HEK293 (cell line): ENCODE measurements at regions not wholly inside any gene's neighbourhood (a gene's known extent, or its start where the extent isn't known, plus 50 kb on each side); places are given as distances from the start of the nearest gene placed in this dataset.

Experiments used
- CTCF ChIA-PET: fragments of 350-600 bp; formaldehyde crosslinking; extraction: SDS; loops from one replicate; lab custom pipeline; 2021; ENCODE audit warnings: antibody characterized with exemption; lab: Yijun Ruan, JAX
- POLR2A ChIA-PET: fragments of 300-600 bp; formaldehyde crosslinking; extraction: SDS; loops from one replicate; lab custom pipeline; 2020; ENCODE audit warnings: antibody characterized with exemption, inconsistent platforms; lab: Yijun Ruan, JAX
- H3K27ac ChIP-seq: fragments of 200-500 bp; sonication (Bioruptor generic); 2 replicates; pipeline ENCODE4 v1.5.1; 2014; ENCODE audit warnings: low read depth, low read length, control low read depth, inconsistent platforms; ENCODE audit errors: extremely low read depth
- H3K36me3 ChIP-seq, 2 experiments: fragments of 200-500 bp in 1 of 2; sonication (Bioruptor generic) in 1 of 2; 1 replicate in 1 of 2; 2 replicates in 1 of 2; pipeline ENCODE4 v1.5.1; 2014 to 2017; ENCODE audit warnings: inconsistent platforms in 2 of 2, low read length in 2 of 2; ENCODE audit not compliant: control insufficient read depth in 2 of 2, insufficient read depth in 1 of 2
- H3K4me1 ChIP-seq: fragments of 200-500 bp; sonication (Bioruptor generic); 2 replicates; pipeline ENCODE4 v1.5.1; 2014; ENCODE audit warnings: mild to moderate bottlenecking, low read length, inconsistent platforms; ENCODE audit not compliant: control insufficient read depth, insufficient read depth
- H3K4me3 ChIP-seq: 2 replicates; pipeline ENCODE4 v1.5.1; 2011; ENCODE audit warnings: low read depth, mild to moderate bottlenecking, control low read depth, low read length, moderate library complexity
- H3K9me3 ChIP-seq: fragments of 200-500 bp; sonication (Bioruptor generic); 2 replicates; pipeline ENCODE4 v1.5.1; 2014; ENCODE audit warnings: low read depth, low read length, inconsistent platforms; ENCODE audit not compliant: control insufficient read depth, insufficient read depth
- HOXD13 ChIP-seq: sonication (generic); formaldehyde crosslinking; IDR thresholded peaks from 2 replicates; pipeline ENCODE4 v1.8.0; 2022; ENCODE audit warnings: missing genetic modification reagents, borderline replicate concordance
- SCRT2 ChIP-seq: fragments of 450-650 bp; formaldehyde crosslinking; IDR thresholded peaks from 2 replicates; pipeline ENCODE4 v1.5.1; 2016; ENCODE audit warnings: missing biosample characterization, missing genetic modification characterization
- ZBTB20 ChIP-seq: fragments of 450-650 bp; formaldehyde crosslinking; IDR thresholded peaks from 2 replicates; pipeline ENCODE4 v1.5.1; 2016; ENCODE audit warnings: missing biosample characterization, missing genetic modification characterization
- ZFHX2 ChIP-seq: fragments of 450-650 bp; formaldehyde crosslinking; conservative IDR thresholded peaks from 2 replicates; pipeline ENCODE4 v1.5.1; 2016; ENCODE audit warnings: missing biosample characterization, missing genetic modification characterization
- ZFP41 ChIP-seq: fragments of 450-650 bp; formaldehyde crosslinking; IDR thresholded peaks from 2 replicates; pipeline ENCODE4 v1.5.1; 2016; ENCODE audit warnings: missing biosample characterization, missing genetic modification characterization, borderline replicate concordance
- ZNF169 ChIP-seq: fragments of 450-650 bp; formaldehyde crosslinking; IDR thresholded peaks from 2 replicates; pipeline ENCODE4 v1.5.1; 2016; ENCODE audit warnings: missing biosample characterization, missing genetic modification characterization
- ZNF214 ChIP-seq: fragments of 450-650 bp; formaldehyde crosslinking; IDR thresholded peaks from 2 replicates; pipeline ENCODE4 v1.5.1; 2017; ENCODE audit warnings: missing biosample characterization, mild to moderate bottlenecking, missing genetic modification characterization, borderline replicate concordance
- ZNF266 ChIP-seq: fragments of 450-650 bp; formaldehyde crosslinking; IDR thresholded peaks from 2 replicates; pipeline ENCODE4 v1.5.1; 2016; ENCODE audit warnings: missing biosample characterization, missing genetic modification characterization, low read depth
- ZNF394 ChIP-seq: fragments of 450-650 bp; formaldehyde crosslinking; IDR thresholded peaks from 2 replicates; pipeline ENCODE4 v1.5.1; 2016; ENCODE audit warnings: missing biosample characterization, missing genetic modification characterization, mild to moderate bottlenecking, moderate library complexity, borderline replicate concordance
- ZNF513 ChIP-seq: fragments of 450-650 bp; IDR thresholded peaks from 2 replicates; pipeline ENCODE4 v1.5.1; 2018; ENCODE audit warnings: missing biosample characterization, missing genetic modification characterization
- ZNF561 ChIP-seq: fragments of 450-650 bp; IDR thresholded peaks from 2 replicates; pipeline ENCODE4 v1.5.1; 2018; ENCODE audit warnings: missing biosample characterization, missing genetic modification characterization, borderline replicate concordance
- ZNF596 ChIP-seq: fragments of 450-650 bp; IDR thresholded peaks from 2 replicates; pipeline ENCODE4 v1.5.0; 2018; ENCODE audit warnings: missing biosample characterization, mild to moderate bottlenecking, missing genetic modification characterization, moderate library complexity
- ZNF621 ChIP-seq: fragments of 450-650 bp; formaldehyde crosslinking; IDR thresholded peaks from 2 replicates; pipeline ENCODE4 v1.5.1; 2017; ENCODE audit warnings: missing biosample characterization, missing genetic modification characterization
- ZNF624 ChIP-seq: fragments of 450-650 bp; formaldehyde crosslinking; IDR thresholded peaks from 2 replicates; pipeline ENCODE4 v1.5.1; 2017; ENCODE audit warnings: missing biosample characterization, missing genetic modification characterization
- ZNF645 ChIP-seq: fragments of 450-650 bp; formaldehyde crosslinking; IDR thresholded peaks from 2 replicates; pipeline ENCODE4; 2016; ENCODE audit warnings: missing biosample characterization, missing genetic modification characterization
- ZNF654 ChIP-seq: fragments of 450-650 bp; formaldehyde crosslinking; IDR thresholded peaks from 2 replicates; pipeline ENCODE4 v1.5.1; 2016; ENCODE audit warnings: low read depth, missing biosample characterization, missing genetic modification characterization
- ZNF660 ChIP-seq: fragments of 450-650 bp; IDR thresholded peaks from 2 replicates; pipeline ENCODE4 v1.5.1; 2018; ENCODE audit warnings: missing biosample characterization, mild to moderate bottlenecking, missing genetic modification characterization
- ZNF701 ChIP-seq: fragments of 450-650 bp; formaldehyde crosslinking; IDR thresholded peaks from 2 replicates; pipeline ENCODE4 v1.5.1; 2016; ENCODE audit warnings: missing biosample characterization, missing genetic modification characterization
- ZNF76 ChIP-seq: fragments of 450-650 bp; formaldehyde crosslinking; IDR thresholded peaks from 2 replicates; pipeline ENCODE4; 2016; ENCODE audit warnings: low read depth, missing biosample characterization, missing genetic modification characterization, borderline replicate concordance
- ZNF768 ChIP-seq: fragments of 450-650 bp; formaldehyde crosslinking; IDR thresholded peaks from 2 replicates; pipeline ENCODE4 v1.5.1; 2018; ENCODE audit warnings: missing biosample characterization, mild to moderate bottlenecking, missing genetic modification characterization
- ZNF843 ChIP-seq: fragments of 450-650 bp; formaldehyde crosslinking; IDR thresholded peaks from 2 replicates; pipeline ENCODE4 v1.5.1; 2016; ENCODE audit warnings: missing biosample characterization, missing genetic modification characterization
- TF ChIP-seq, protein P1 (sequence below): fragments of 450-650 bp; formaldehyde crosslinking; IDR thresholded peaks from 2 replicates; pipeline ENCODE4 v1.5.1; 2016; ENCODE audit warnings: missing biosample characterization, missing genetic modification characterization
- TF ChIP-seq, protein P2 (sequence below): fragments of 450-650 bp; formaldehyde crosslinking; IDR thresholded peaks from 2 replicates; pipeline ENCODE4 v1.5.1; 2016; ENCODE audit warnings: missing biosample characterization, missing genetic modification characterization

DNA sequence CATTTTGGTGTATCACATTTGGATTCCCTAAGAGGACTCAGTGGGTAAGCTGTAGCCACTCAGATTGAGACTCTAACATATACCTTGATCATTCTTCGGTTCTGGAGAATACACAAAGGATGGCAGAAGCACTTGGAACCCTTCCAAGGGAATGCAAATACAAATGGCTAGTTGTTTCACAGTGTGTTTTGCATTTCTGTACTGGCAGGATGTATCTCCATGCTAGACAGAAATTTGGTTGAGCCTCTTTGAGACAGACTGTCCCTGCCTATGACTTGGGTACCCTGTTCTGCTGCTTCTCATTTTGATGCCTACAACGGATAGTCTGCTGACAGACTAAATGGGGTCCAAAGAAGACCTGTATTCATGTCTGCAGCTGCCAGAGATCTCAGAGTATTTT is 273.5 kb downstream of the TMEM38B start:
- Histone ChIP-seq H3K36me3 (no peaks in the 10 kb centered on the region), H3K4me1 (no peaks in the 10 kb centered on the region), H3K9me3 (no peaks in the 10 kb centered on the region), H3K27ac (no peak overlapping the region), H3K4me3 (no peak overlapping the region)
- POLR2A ChIA-PET = no interaction called here
- TF ChIP-seq HOXD13 (no peak), ZNF513 (tag by site-specific recombination) (no peak), ZNF701 (tag by site-specific recombination) (no peak), ZNF214 (tag by site-specific recombination) (no peak), ZNF394 (no peak), ZFHX2 (no peak), ZNF561 (tag by site-specific recombination) (no peak), ZNF645 (no peak), ZNF660 (tag by site-specific recombination) (no peak)
- TF ChIP-seq, protein P1, sequence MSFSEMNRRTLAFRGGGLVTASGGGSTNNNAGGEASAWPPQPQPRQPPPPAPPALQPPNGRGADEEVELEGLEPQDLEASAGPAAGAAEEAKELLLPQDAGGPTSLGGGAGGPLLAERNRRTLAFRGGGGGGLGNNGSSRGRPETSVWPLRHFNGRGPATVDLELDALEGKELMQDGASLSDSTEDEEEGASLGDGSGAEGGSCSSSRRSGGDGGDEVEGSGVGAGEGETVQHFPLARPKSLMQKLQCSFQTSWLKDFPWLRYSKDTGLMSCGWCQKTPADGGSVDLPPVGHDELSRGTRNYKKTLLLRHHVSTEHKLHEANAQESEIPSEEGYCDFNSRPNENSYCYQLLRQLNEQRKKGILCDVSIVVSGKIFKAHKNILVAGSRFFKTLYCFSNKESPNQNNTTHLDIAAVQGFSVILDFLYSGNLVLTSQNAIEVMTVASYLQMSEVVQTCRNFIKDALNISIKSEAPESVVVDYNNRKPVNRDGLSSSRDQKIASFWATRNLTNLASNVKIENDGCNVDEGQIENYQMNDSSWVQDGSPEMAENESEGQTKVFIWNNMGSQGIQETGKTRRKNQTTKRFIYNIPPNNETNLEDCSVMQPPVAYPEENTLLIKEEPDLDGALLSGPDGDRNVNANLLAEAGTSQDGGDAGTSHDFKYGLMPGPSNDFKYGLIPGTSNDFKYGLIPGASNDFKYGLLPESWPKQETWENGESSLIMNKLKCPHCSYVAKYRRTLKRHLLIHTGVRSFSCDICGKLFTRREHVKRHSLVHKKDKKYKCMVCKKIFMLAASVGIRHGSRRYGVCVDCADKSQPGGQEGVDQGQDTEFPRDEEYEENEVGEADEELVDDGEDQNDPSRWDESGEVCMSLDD (tag by site-specific recombination) = no peak
- TF ChIP-seq, protein P2, sequence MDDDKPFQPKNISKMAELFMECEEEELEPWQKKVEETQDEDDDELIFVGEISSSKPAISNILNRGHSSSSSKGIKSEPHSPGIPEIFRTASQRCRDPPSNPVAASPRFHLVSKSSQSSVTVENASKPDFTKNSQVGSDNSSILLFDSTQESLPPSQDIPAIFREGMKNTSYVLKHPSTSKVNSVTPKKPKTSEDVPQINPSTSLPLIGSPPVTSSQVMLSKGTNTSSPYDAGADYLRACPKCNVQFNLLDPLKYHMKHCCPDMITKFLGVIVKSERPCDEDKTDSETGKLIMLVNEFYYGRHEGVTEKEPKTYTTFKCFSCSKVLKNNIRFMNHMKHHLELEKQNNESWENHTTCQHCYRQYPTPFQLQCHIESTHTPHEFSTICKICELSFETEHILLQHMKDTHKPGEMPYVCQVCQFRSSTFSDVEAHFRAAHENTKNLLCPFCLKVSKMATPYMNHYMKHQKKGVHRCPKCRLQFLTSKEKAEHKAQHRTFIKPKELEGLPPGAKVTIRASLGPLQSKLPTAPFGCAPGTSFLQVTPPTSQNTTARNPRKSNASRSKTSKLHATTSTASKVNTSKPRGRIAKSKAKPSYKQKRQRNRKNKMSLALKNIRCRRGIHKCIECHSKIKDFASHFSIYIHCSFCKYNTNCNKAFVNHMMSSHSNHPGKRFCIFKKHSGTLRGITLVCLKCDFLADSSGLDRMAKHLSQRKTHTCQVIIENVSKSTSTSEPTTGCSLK (tag by site-specific recombination) = no peak
- CTCF ChIA-PET = interaction anchor here (0.7 kb wide), 1 partner anchor 679 kb away, joined by 3 read pairs; no protein-coding TSS in a partner anchor

DNA sequence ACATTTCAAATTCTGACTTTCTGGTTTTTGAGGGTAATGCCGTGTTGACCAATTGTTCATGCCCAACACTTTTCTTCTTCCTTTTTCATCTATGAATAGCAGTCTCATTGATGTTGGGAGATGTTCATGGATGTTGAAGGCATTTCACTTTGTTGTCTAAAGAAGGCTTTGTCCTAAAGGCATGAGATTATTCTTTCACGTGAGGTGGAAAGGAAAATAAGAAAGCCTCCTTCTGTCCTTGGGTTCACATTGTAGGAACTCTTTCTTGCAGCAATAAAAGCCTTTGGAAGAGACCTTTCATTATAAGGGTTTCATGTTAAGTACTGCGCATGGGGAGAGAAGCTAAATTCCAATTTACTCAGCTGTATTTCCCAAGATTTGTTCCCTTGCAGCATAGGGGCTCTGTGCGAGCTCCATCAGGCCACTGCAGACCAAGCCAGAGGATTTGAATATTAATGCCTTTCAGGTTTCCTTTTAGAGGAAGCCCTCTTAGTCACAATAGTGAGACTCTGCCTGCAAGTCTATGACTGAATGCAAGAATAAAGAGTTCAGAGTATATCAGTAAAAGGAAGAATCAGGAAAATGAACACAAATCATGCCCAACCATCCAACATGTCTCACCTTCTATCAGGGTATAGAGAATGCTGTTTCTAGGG is 274.6 kb downstream of the TMEM38B start:
- POLR2A ChIA-PET = no interaction called here

GRCh38 chr9:105969636-105970035 is 275.3 kb downstream of the TMEM38B start:
- H3K9me3 ChIP-seq = no peaks in the 10 kb centered on the region
- H3K27ac ChIP-seq = no peak overlapping the region
- TF ChIP-seq ZNF266 (tag by site-specific recombination) (no peak), ZNF621 (tag by site-specific recombination) (no peak), ZNF843 (tag by site-specific recombination) (no peak), ZFP41 (tag by site-specific recombination) (no peak), ZNF596 (tag by site-specific recombination) (no peak)
- CTCF ChIA-PET = no interaction called here
- H3K4me3 ChIP-seq = no peak overlapping the region
- no peaks in the 10 kb centered on the region for H3K4me1 ChIP-seq
- H3K36me3 ChIP-seq = no peaks in the 10 kb centered on the region
- POLR2A ChIA-PET = no interaction called here

More for the DNA sequence above, 274.6 kb downstream of the TMEM38B start:
- no peak overlapping the region for H3K27ac ChIP-seq
- H3K36me3 ChIP-seq = no peaks in the 10 kb centered on the region
- CTCF ChIA-PET = no interaction called here
- H3K9me3 ChIP-seq = no peaks in the 10 kb centered on the region
- no peak overlapping the region for H3K4me3 ChIP-seq
- no peak for TF ChIP-seq ZNF169
- TF ChIP-seq ZNF768 = no peak
- TF ChIP-seq ZNF624 (tag by site-specific recombination) = no peak
- no peak for TF ChIP-seq ZBTB20 (tag by site-specific recombination)
- TF ChIP-seq SCRT2 (tag by site-specific recombination) = no peak
- no peak for TF ChIP-seq ZNF76
- no peak for TF ChIP-seq ZNF654 (tag by site-specific recombination)
- no peaks in the 10 kb centered on the region for H3K4me1 ChIP-seq
